GM23248 (cell line): ENCODE measurements at regions not wholly inside any gene's neighbourhood (a gene's known extent, or its start where the extent isn't known, plus 50 kb on each side); places are given as distances from the start of the nearest gene placed in this dataset.

Experiments used
- DNase-seq: peaks from one replicate; pipeline ENCODE4 v3.0.0-alpha.2; 2015
- H2AFZ ChIP-seq: fragments of 200-600 bp; sonication (generic); 2 replicates; pipeline ENCODE4 v1.6.1; 2016; ENCODE audit warnings: antibody characterized with exemption
- H3F3A ChIP-seq: fragments of 200-600 bp; sonication (generic); 2 replicates; pipeline ENCODE4 v1.6.1; 2016; ENCODE audit warnings: mild to moderate bottlenecking, antibody characterized with exemption, mixed run types; ENCODE audit not compliant: insufficient read depth
- H3K27ac ChIP-seq: fragments of 200-600 bp; sonication (generic); 2 replicates; pipeline ENCODE4 v1.5.1; 2016; ENCODE audit warnings: mild to moderate bottlenecking
- H3K27me3 ChIP-seq: fragments of 200-600 bp; sonication (generic); replicated peaks from 2 replicates; pipeline ENCODE4 v1.6.1; 2016; ENCODE audit warnings: mild to moderate bottlenecking; ENCODE audit not compliant: insufficient read depth
- H3K36me3 ChIP-seq: fragments of 200-600 bp; sonication (generic); 2 replicates; pipeline ENCODE4 v1.6.1; 2016; ENCODE audit warnings: low read depth, mild to moderate bottlenecking
- H3K4me1 ChIP-seq: fragments of 200-600 bp; sonication (generic); 2 replicates; pipeline ENCODE4 v1.6.1; 2016; ENCODE audit warnings: mild to moderate bottlenecking; ENCODE audit not compliant: insufficient read depth
- H3K4me2 ChIP-seq: fragments of 200-600 bp; sonication (generic); one replicate; pipeline ENCODE4 v1.6.1; 2016; ENCODE audit warnings: mild to moderate bottlenecking; ENCODE audit not compliant: unreplicated experiment
- H3K4me3 ChIP-seq: fragments of 200-600 bp; sonication (generic); 2 replicates; pipeline ENCODE4 v1.5.1; 2016; ENCODE audit warnings: mild to moderate bottlenecking
- H3K79me2 ChIP-seq: fragments of 200-600 bp; sonication (generic); 2 replicates; pipeline ENCODE4 v1.6.1; 2016; ENCODE audit warnings: mild to moderate bottlenecking; ENCODE audit not compliant: insufficient read depth
- H3K9ac ChIP-seq: fragments of 200-600 bp; sonication (generic); 2 replicates; pipeline ENCODE4 v1.6.1; 2016; ENCODE audit warnings: mild to moderate bottlenecking
- H3K9me2 ChIP-seq: fragments of 200-600 bp; sonication (generic); 2 replicates; pipeline ENCODE4 v1.6.1; 2016; ENCODE audit warnings: mixed run types, mild to moderate bottlenecking, moderate library complexity; ENCODE audit not compliant: insufficient read depth
- H3K9me3 ChIP-seq: fragments of 200-600 bp; sonication (generic); one replicate; pipeline ENCODE4 v1.6.1; 2017; ENCODE audit warnings: low read depth
- H4K20me1 ChIP-seq: fragments of 200-600 bp; sonication (generic); 2 replicates; pipeline ENCODE4 v1.6.0; 2016; ENCODE audit not compliant: insufficient read depth
- EZH2 ChIP-seq: fragments of 200-600 bp; sonication (generic); IDR thresholded peaks from 2 replicates; pipeline ENCODE4 v1.6.1; 2018; ENCODE audit warnings: antibody characterized with exemption, mild to moderate bottlenecking; ENCODE audit not compliant: insufficient read depth, poor library complexity, severe bottlenecking
- EZH2phosphoT487 ChIP-seq: fragments of 200-600 bp; sonication (generic); IDR thresholded peaks from 2 replicates; pipeline ENCODE4 v1.6.1; 2018; ENCODE audit warnings: antibody characterized with exemption, moderate library complexity, mild to moderate bottlenecking, low read depth; ENCODE audit not compliant: insufficient read depth
- WGBS, 2 experiments: methylation state at CpG; one replicate each; pipeline ENCODE4 v1.1.6; 2015 to 2017; ENCODE audit warnings: low lambda C conversion rate in 2 of 2, low coverage in 1 of 2; ENCODE audit errors: missing lambda C conversion rate in 2 of 2; 5-methylcytosine and 5-hydroxymethylcytosine counted together
- in situ Hi-C: fragments of 300-500 bp; cut with MboI; formaldehyde crosslinking; loops from 2 replicates; pipeline ENCODE4 v1.15.0; 2020

GRCh38 chr4:19063662-19064061 lies 1042.1 kb upstream of the LCORL start:
- H3K79me2 ChIP-seq = no peaks in the 10 kb centered on the region
- no peaks in the 10 kb centered on the region for H3K4me1 ChIP-seq
- in situ Hi-C loops = no loop called here
- no peak for DNase-seq
- H3K4me2 ChIP-seq = no peak overlapping the region
- 31 to 33% methylated on average over 5 of the region's 5 CpGs for WGBS, 2 experiments
- H3K36me3 ChIP-seq = no peaks in the 10 kb centered on the region
- no peaks in the 10 kb centered on the region for H4K20me1 ChIP-seq
- TF ChIP-seq EZH2phosphoT487 = no peak
- TF ChIP-seq EZH2 = no peak
- no peak overlapping the region for H3K27ac ChIP-seq
- H3K27me3 ChIP-seq = no peaks in the 10 kb centered on the region
- no peak overlapping the region for H3K9ac ChIP-seq
- H3K4me3 ChIP-seq = no peak overlapping the region
- H3K9me3 ChIP-seq = no peaks in the 10 kb centered on the region
- H3K9me2 ChIP-seq = no peaks in the 10 kb centered on the region
- H3F3A ChIP-seq = no peaks in the 10 kb centered on the region
- no peak overlapping the region for H2AFZ ChIP-seq

- Histone ChIP-seq H3K9ac (no peak overlapping the region), H3K9me2 (no peaks in the 10 kb centered on the region), H3K36me3 (no peaks in the 10 kb centered on the region), H3K4me3 (no peak overlapping the region), H3F3A (no peaks in the 10 kb centered on the region), H3K4me1 (no peaks in the 10 kb centered on the region), H2AFZ (no peak overlapping the region), H3K4me2 (no peak overlapping the region), H4K20me1 (no peaks in the 10 kb centered on the region), H3K79me2 (no peaks in the 10 kb centered on the region), H3K9me3 (no peaks in the 10 kb centered on the region), H3K27me3 (no peaks in the 10 kb centered on the region), H3K27ac (no peak overlapping the region)
- WGBS, 2 experiments = 3 to 7% methylated on average over 1 of the region's 1 CpG
- DNase-seq = no peak
- TF ChIP-seq EZH2phosphoT487 (no peak), EZH2 (no peak)
- in situ Hi-C loops = no loop called here
These were observed 1033.4 kb upstream of the LCORL start for GRCh38 chr4:19054916-19055315.

DNA sequence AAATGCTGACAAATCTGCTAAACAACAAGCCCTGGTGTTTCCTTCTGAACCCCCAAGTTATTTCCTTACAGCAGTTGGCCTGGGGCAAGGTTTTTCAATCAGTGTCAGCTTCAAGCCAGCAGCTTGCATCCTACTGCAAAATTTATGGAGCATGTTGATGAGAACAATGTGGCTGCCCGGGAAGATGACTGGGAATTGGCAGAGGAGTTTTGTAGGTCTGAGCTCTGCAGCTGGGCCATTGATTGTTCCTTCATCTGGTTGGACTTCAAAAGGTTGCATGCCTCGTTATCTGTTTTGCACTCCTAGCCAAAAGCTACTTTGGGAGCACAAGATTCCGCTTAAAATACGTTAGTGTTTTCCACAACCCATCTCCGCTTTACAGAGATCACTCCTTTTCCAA lies 1030.3 kb upstream of the LCORL start:
- in situ Hi-C loops = no loop called here
- Histone ChIP-seq H3K27me3 (no peaks in the 10 kb centered on the region), H3K27ac (no peak overlapping the region), H3K4me1 (no peaks in the 10 kb centered on the region), H3K4me2 (no peak overlapping the region), H4K20me1 (no peaks in the 10 kb centered on the region), H3K9me2 (no peaks in the 10 kb centered on the region), H3K4me3 (no peak overlapping the region), H3K79me2 (no peaks in the 10 kb centered on the region), H3K9me3 (no peaks in the 10 kb centered on the region), H2AFZ (no peak overlapping the region), H3K36me3 (no peaks in the 10 kb centered on the region), H3K9ac (no peak overlapping the region), H3F3A (no peaks in the 10 kb centered on the region)
- no peak for TF ChIP-seq EZH2
- no peak for TF ChIP-seq EZH2phosphoT487
- WGBS, 2 experiments = 12 to 17% methylated on average over 5 of the region's 5 CpGs
- no peak for DNase-seq

DNA sequence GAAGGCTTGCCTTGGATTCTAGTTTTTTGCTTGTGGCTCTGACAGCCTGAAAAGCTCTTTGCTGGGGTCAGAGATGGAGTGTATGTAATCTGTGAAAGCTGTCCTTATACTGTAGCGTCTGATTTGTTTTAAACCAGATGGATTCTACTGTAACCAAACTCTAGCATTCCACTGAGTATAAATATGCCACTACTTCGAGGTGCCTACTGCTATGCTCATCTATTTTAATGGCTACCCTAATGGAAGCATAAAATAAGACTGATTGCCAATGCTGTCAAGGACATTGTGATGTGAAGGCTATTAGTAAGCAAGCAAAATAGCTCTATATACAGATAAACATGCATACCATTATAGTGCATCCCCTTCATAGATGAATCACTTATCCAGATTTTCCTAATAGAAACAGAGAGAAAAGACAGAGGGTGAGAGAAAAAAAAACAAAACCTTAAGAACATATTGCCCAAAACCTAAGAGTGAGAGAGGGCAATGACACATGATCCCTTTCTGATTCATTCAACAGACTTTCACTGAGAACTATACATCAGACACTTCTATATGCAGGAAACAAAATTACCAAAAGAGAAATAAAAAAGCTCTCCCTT lies 1025.8 kb upstream of the LCORL start:
- Histone ChIP-seq H3K9ac (no peak overlapping the region), H3K9me3 (no peaks in the 10 kb centered on the region), H4K20me1 (no peaks in the 10 kb centered on the region), H3K27ac (no peak overlapping the region), H2AFZ (no peak overlapping the region), H3F3A (no peaks in the 10 kb centered on the region), H3K36me3 (no peaks in the 10 kb centered on the region), H3K4me2 (no peak overlapping the region), H3K4me3 (no peak overlapping the region), H3K9me2 (no peaks in the 10 kb centered on the region), H3K27me3 (no peaks in the 10 kb centered on the region), H3K4me1 (no peaks in the 10 kb centered on the region), H3K79me2 (no peaks in the 10 kb centered on the region)
- 20 to 21% methylated on average over 2 of the region's 2 CpGs for WGBS, 2 experiments
- no peak for DNase-seq
- in situ Hi-C loops = no loop called here
- TF ChIP-seq EZH2phosphoT487 = no peak
- TF ChIP-seq EZH2 = no peak

GRCh38 chr4:19039816-19040215 lies 1018.3 kb upstream of the LCORL start:
- H3K27ac ChIP-seq = no peak overlapping the region
- no peak overlapping the region for H3K4me3 ChIP-seq
- no peak overlapping the region for H3K4me2 ChIP-seq
- H3K36me3 ChIP-seq = no peaks in the 10 kb centered on the region
- H3K9ac ChIP-seq = no peak overlapping the region
- 8 to 10% methylated on average over 3 of the region's 3 CpGs for WGBS, 2 experiments
- no peaks in the 10 kb centered on the region for H3K9me2 ChIP-seq
- H3F3A ChIP-seq = no peaks in the 10 kb centered on the region
- TF ChIP-seq EZH2 (no peak), EZH2phosphoT487 (no peak)
- no peaks in the 10 kb centered on the region for H3K4me1 ChIP-seq
- no peaks in the 10 kb centered on the region for H3K27me3 ChIP-seq
- in situ Hi-C loops = no loop called here
- DNase-seq = no peak
- no peaks in the 10 kb centered on the region for H3K79me2 ChIP-seq
- no peak overlapping the region for H2AFZ ChIP-seq
- H4K20me1 ChIP-seq = no peaks in the 10 kb centered on the region
- no peaks in the 10 kb centered on the region for H3K9me3 ChIP-seq
